MM.1S (cell line): ENCODE measurements at regions not wholly inside any gene's neighbourhood (a gene's known extent, or its start where the extent isn't known, plus 50 kb on each side); places are given as distances from the start of the nearest gene placed in this dataset.

Source experiments
- DNase-seq: peaks from one replicate; pipeline ENCODE4 v3.0.0-alpha.2; 2015
- H2AFZ ChIP-seq: fragments of 300-600 bp; sonication (generic); 2 replicates; pipeline ENCODE4 v1.6.0; 2016; ENCODE audit warnings: antibody characterized with exemption, low read length
- H3F3A ChIP-seq: fragments of 300-600 bp; sonication (generic); 2 replicates; pipeline ENCODE4 v1.6.1; 2016; ENCODE audit warnings: mild to moderate bottlenecking, antibody characterized with exemption, low read length, moderate library complexity, mixed read lengths; ENCODE audit not compliant: insufficient read depth
- H3K27ac ChIP-seq: fragments of 300-600 bp; sonication (generic); 2 replicates; pipeline ENCODE4 v1.5.1; 2016; ENCODE audit warnings: mild to moderate bottlenecking, low read length
- H3K27me3 ChIP-seq: fragments of 300-600 bp; sonication (generic); replicated peaks from 2 replicates; pipeline ENCODE4 v1.6.0; 2016; ENCODE audit warnings: low read length; ENCODE audit not compliant: insufficient read depth
- H3K36me3 ChIP-seq: fragments of 300-600 bp; sonication (generic); replicated peaks from 2 replicates; pipeline ENCODE4 v1.6.1; 2016; ENCODE audit warnings: mild to moderate bottlenecking, low read length, mixed read lengths; ENCODE audit not compliant: insufficient read depth
- H3K4me1 ChIP-seq: fragments of 300-600 bp; sonication (generic); 2 replicates; pipeline ENCODE4 v1.6.1; 2016; ENCODE audit warnings: low read length, mixed read lengths
- H3K4me2 ChIP-seq: fragments of 300-600 bp; sonication (generic); 2 replicates; pipeline ENCODE4 v1.6.0; 2016; ENCODE audit warnings: low read depth, low read length
- H3K4me3 ChIP-seq: fragments of 300-600 bp; sonication (generic); 2 replicates; pipeline ENCODE4 v1.5.1; 2016; ENCODE audit warnings: low read length, mixed read lengths
- H3K79me2 ChIP-seq: fragments of 300-600 bp; sonication (generic); 2 replicates; pipeline ENCODE4 v1.6.1; 2016; ENCODE audit warnings: mixed run types, low read length, mixed read lengths
- H3K9ac ChIP-seq: fragments of 300-600 bp; sonication (generic); 2 replicates; pipeline ENCODE4 v1.6.1; 2016; ENCODE audit warnings: low read length, mixed read lengths
- H3K9me2 ChIP-seq: fragments of 300-600 bp; sonication (generic); replicated peaks from 2 replicates; pipeline ENCODE4 v1.6.1; 2016; ENCODE audit warnings: mild to moderate bottlenecking, low read length, mixed read lengths; ENCODE audit not compliant: insufficient read depth
- H3K9me3 ChIP-seq: fragments of 300-600 bp; sonication (generic); replicated peaks from 2 replicates; pipeline ENCODE4 v1.6.1; 2016; ENCODE audit warnings: mild to moderate bottlenecking, low read length, mixed read lengths; ENCODE audit not compliant: insufficient read depth
- H4K20me1 ChIP-seq: fragments of 300-600 bp; sonication (generic); 2 replicates; pipeline ENCODE4 v1.6.1; 2016; ENCODE audit warnings: mild to moderate bottlenecking, low read length, moderate library complexity, mixed read lengths; ENCODE audit not compliant: insufficient read depth
- CTCF ChIP-seq: fragments of 300-600 bp; sonication (generic); IDR thresholded peaks from 2 replicates; pipeline ENCODE4 v1.5.1; 2016; ENCODE audit warnings: antibody characterized with exemption, low read length, mixed read lengths
- EZH2 ChIP-seq: fragments of 300-600 bp; sonication (generic); optimal IDR thresholded peaks from 2 replicates; pipeline ENCODE3; 2017; ENCODE audit warnings: low read depth, mild to moderate bottlenecking, antibody characterized with exemption, low read length, mixed read lengths
- EZH2phosphoT487 ChIP-seq: fragments of 300-600 bp; sonication (generic); IDR thresholded peaks from 2 replicates; pipeline ENCODE4 v1.6.1; 2018; ENCODE audit warnings: antibody characterized with exemption, low read length

GRCh38 chr7:52659178-52659577, 376.3 kb upstream of the POM121L12 start:
- H3K79me2 ChIP-seq = no peaks in the 10 kb centered on the region
- TF ChIP-seq EZH2phosphoT487 (no peak), CTCF (no peak), EZH2 (no peak)
- no peaks in the 10 kb centered on the region for H3K4me1 ChIP-seq
- no peak overlapping the region for H3K4me2 ChIP-seq
- H3K36me3 ChIP-seq = no peaks in the 10 kb centered on the region
- no peak overlapping the region for H2AFZ ChIP-seq
- no peak overlapping the region for H3K4me3 ChIP-seq
- H4K20me1 ChIP-seq = no peaks in the 10 kb centered on the region
- DNase-seq = no peak
- no peaks in the 10 kb centered on the region for H3F3A ChIP-seq
- H3K9me2 ChIP-seq = no peaks in the 10 kb centered on the region
- no peaks in the 10 kb centered on the region for H3K9me3 ChIP-seq
- no peaks in the 10 kb centered on the region for H3K27me3 ChIP-seq
- H3K9ac ChIP-seq = no peak overlapping the region
- no peak overlapping the region for H3K27ac ChIP-seq

GRCh38 chr7:52656098-52656497, 379.3 kb upstream of the POM121L12 start:
- no peak overlapping the region for H2AFZ ChIP-seq
- no peak overlapping the region for H3K27ac ChIP-seq
- no peak overlapping the region for H3K4me2 ChIP-seq
- no peak for TF ChIP-seq CTCF
- no peak for TF ChIP-seq EZH2
- no peak for TF ChIP-seq EZH2phosphoT487
- H3K36me3 ChIP-seq = no peaks in the 10 kb centered on the region
- H3F3A ChIP-seq = no peaks in the 10 kb centered on the region
- no peak for DNase-seq
- H3K79me2 ChIP-seq = no peaks in the 10 kb centered on the region
- 0 out of 2 replicates have a peak, but pooled peaks cover 7% of the 10 kb centered on the region for H3K4me1 ChIP-seq
- no peak overlapping the region for H3K4me3 ChIP-seq
- H3K27me3 ChIP-seq = no peaks in the 10 kb centered on the region
- no peak overlapping the region for H3K9ac ChIP-seq
- H3K9me3 ChIP-seq = no peaks in the 10 kb centered on the region
- no peaks in the 10 kb centered on the region for H3K9me2 ChIP-seq
- H4K20me1 ChIP-seq = no peaks in the 10 kb centered on the region

- no peaks in the 10 kb centered on the region for H3K9me2 ChIP-seq
- no peaks in the 10 kb centered on the region for H4K20me1 ChIP-seq
- no peaks in the 10 kb centered on the region for H3K79me2 ChIP-seq
- H2AFZ ChIP-seq = no peak overlapping the region
- H3K27ac ChIP-seq = no peak overlapping the region
- H3F3A ChIP-seq = no peaks in the 10 kb centered on the region
- H3K4me1 ChIP-seq = 0 out of 2 replicates have a peak, but pooled peaks cover 7% of the 10 kb centered on the region
- no peak overlapping the region for H3K9ac ChIP-seq
- H3K4me2 ChIP-seq = no peak overlapping the region
- no peaks in the 10 kb centered on the region for H3K36me3 ChIP-seq
- no peaks in the 10 kb centered on the region for H3K9me3 ChIP-seq
- DNase-seq = no peak
- H3K27me3 ChIP-seq = no peaks in the 10 kb centered on the region
- no peak overlapping the region for H3K4me3 ChIP-seq
- TF ChIP-seq EZH2phosphoT487 (no peak), EZH2 (no peak), CTCF (no peak)
These were observed 382.8 kb upstream of the POM121L12 start for GRCh38 chr7:52652621-52653020.
